Neural crest cell (in vitro differentiated cells): ENCODE measurements at regions not wholly inside any gene's neighbourhood (a gene's known extent, or its start where the extent isn't known, plus 50 kb on each side); places are given as distances from the start of the nearest gene placed in this dataset.
A peak's percentile ranks its signal among the peaks of the same experiment; 100 is the strongest.
"Not testable (repeated sequence)": the region's sequence is repeated elsewhere in the genome, so short reads cannot be mapped to it uniquely, and the experiment has no call there.

Source experiments
- DNase-seq: peaks from one replicate; pipeline ENCODE4 v3.0.0; 2021; ENCODE audit warnings: low read depth, mixed read lengths, low spot score
- H3K27ac Mint-ChIP-seq: one replicate; pipeline ENCODE4 v1.8.0; 2021; ENCODE audit warnings: mild to moderate bottlenecking, mixed read lengths; ENCODE audit not compliant: unreplicated experiment
- H3K27me3 Mint-ChIP-seq: 2 replicates; pipeline ENCODE4 v1.8.0; 2021; ENCODE audit warnings: low read depth, mild to moderate bottlenecking, mixed read lengths
- H3K36me3 Mint-ChIP-seq: 2 replicates; pipeline ENCODE4 v1.8.0; 2021; ENCODE audit warnings: low read depth, mild to moderate bottlenecking, mixed read lengths
- H3K4me1 Mint-ChIP-seq: 2 replicates; pipeline ENCODE4 v1.8.0; 2021; ENCODE audit warnings: mixed read lengths
- H3K4me3 Mint-ChIP-seq: one replicate; pipeline ENCODE4 v1.8.0; 2021; ENCODE audit warnings: mild to moderate bottlenecking, mixed read lengths
- H3K9me3 Mint-ChIP-seq: 2 replicates; pipeline ENCODE4 v1.8.0; 2021; ENCODE audit warnings: mixed read lengths
- CTCF ChIP-seq: fragments of 200-600 bp; sonication (generic); conservative IDR thresholded peaks from 2 replicates; pipeline ENCODE4 v1.5.0; 2021; ENCODE audit warnings: antibody characterized with exemption, mild to moderate bottlenecking

GRCh38 chr3:27797773-27798172 is 75.7 kb upstream of the EOMES start:
- no peak overlapping the region for H3K4me3 Mint-ChIP-seq
- H3K36me3 Mint-ChIP-seq: no peaks in the 10 kb centered on the region
- no peaks in the 10 kb centered on the region for H3K9me3 Mint-ChIP-seq
- H3K27me3 Mint-ChIP-seq: no peaks in the 10 kb centered on the region
- no peak for DNase-seq
- no peak overlapping the region for H3K27ac Mint-ChIP-seq
- H3K4me1 Mint-ChIP-seq: no peaks in the 10 kb centered on the region
- TF ChIP-seq CTCF: no peak

- no peak overlapping the region for H3K4me3 Mint-ChIP-seq
- no peak overlapping the region for H3K27ac Mint-ChIP-seq
- H3K4me1 Mint-ChIP-seq: no peaks in the 10 kb centered on the region
- DNase-seq: no peak
- no peaks in the 10 kb centered on the region for H3K27me3 Mint-ChIP-seq
- no peaks in the 10 kb centered on the region for H3K9me3 Mint-ChIP-seq
- TF ChIP-seq CTCF: no peak
- no peaks in the 10 kb centered on the region for H3K36me3 Mint-ChIP-seq
These were observed 78.1 kb upstream of the EOMES start for GRCh38 chr3:27800261-27800660.

- Mint-ChIP-seq H3K27ac (no peak overlapping the region), H3K36me3 (no peaks in the 10 kb centered on the region)
- no peak for TF ChIP-seq CTCF
These were observed 80.3 kb upstream of the EOMES start for GRCh38 chr3:27802425-27802824.

GRCh38 chr3:27802849-27803248 is 80.7 kb upstream of the EOMES start:
- no peak overlapping the region for H3K4me3 Mint-ChIP-seq
- TF ChIP-seq CTCF: no peak
- no peaks in the 10 kb centered on the region for H3K27me3 Mint-ChIP-seq
- H3K27ac Mint-ChIP-seq: no peak overlapping the region
- DNase-seq: no peak
- H3K9me3 Mint-ChIP-seq: no peaks in the 10 kb centered on the region
- peaks cover 3% of the 10 kb centered on the region for H3K4me1 Mint-ChIP-seq
- H3K36me3 Mint-ChIP-seq: no peaks in the 10 kb centered on the region

More at GRCh38 chr3:27802425-27802824, 80.3 kb upstream of the EOMES start:
- H3K9me3 Mint-ChIP-seq: no peaks in the 10 kb centered on the region
- H3K27me3 Mint-ChIP-seq: no peaks in the 10 kb centered on the region
- peaks cover 3% of the 10 kb centered on the region for H3K4me1 Mint-ChIP-seq
- no peak overlapping the region for H3K4me3 Mint-ChIP-seq
- no peak for DNase-seq

GRCh38 chr3:27805282-27805681 is 83.2 kb upstream of the EOMES start:
- TF ChIP-seq CTCF: no peak
- H3K4me3 Mint-ChIP-seq: no peak overlapping the region
- peaks cover 3% of the 10 kb centered on the region for H3K4me1 Mint-ChIP-seq
- DNase-seq: no peak
- no peaks in the 10 kb centered on the region for H3K36me3 Mint-ChIP-seq
- H3K9me3 Mint-ChIP-seq: no peaks in the 10 kb centered on the region
- no peak overlapping the region for H3K27ac Mint-ChIP-seq
- H3K27me3 Mint-ChIP-seq: no peaks in the 10 kb centered on the region

- no peaks in the 10 kb centered on the region for H3K4me1 Mint-ChIP-seq
- no peak for TF ChIP-seq CTCF
- no peaks in the 10 kb centered on the region for H3K36me3 Mint-ChIP-seq
- DNase-seq: no peak
- no peaks in the 10 kb centered on the region for H3K27me3 Mint-ChIP-seq
- peaks cover 2% of the 10 kb centered on the region for H3K9me3 Mint-ChIP-seq
- no peak overlapping the region for H3K27ac Mint-ChIP-seq
- H3K4me3 Mint-ChIP-seq: no peak overlapping the region
These were observed 91.1 kb upstream of the EOMES start for GRCh38 chr3:27813255-27813654.

- not testable (repeated sequence) for DNase-seq, H3K9me3 Mint-ChIP-seq, H3K27me3 Mint-ChIP-seq
- peak overlapping the region; percentile 91 for H3K4me3 Mint-ChIP-seq
- H3K27ac Mint-ChIP-seq: peak overlapping the region; percentile 97
- H3K36me3 Mint-ChIP-seq: peaks cover 13% of the 10 kb centered on the region
- peaks cover 14% of the 10 kb centered on the region for H3K4me1 Mint-ChIP-seq
These were observed 99.5 kb upstream of the EOMES start for GRCh38 chr3:27821609-27822008.
